Large intestine (tissue), 3 donors: ENCODE measurements at regions not wholly inside any gene's neighbourhood (a gene's known extent, or its start where the extent isn't known, plus 50 kb on each side); places are given as distances from the start of the nearest gene placed in this dataset.
A peak's percentile ranks its signal among the peaks of the same experiment; 100 is the strongest.
"Not testable (repeated sequence)": the region's sequence is repeated elsewhere in the genome, so short reads cannot be mapped to it uniquely, and the experiment has no call there.

ENCODE experiments used
- DNase-seq, 2 donors: peaks; one replicate each; pipeline versions ENCODE4 v3.0.0 to v3.0.0-alpha.2; 2013
- H3K27ac ChIP-seq: one replicate; pipeline ENCODE4 v1.5.1; 2013; ENCODE audit warnings: low read length
- H3K27me3 ChIP-seq: 2 replicates; pipeline ENCODE4 v1.6.1; 2013; ENCODE audit warnings: low read length; ENCODE audit not compliant: control insufficient read depth, insufficient read depth
- H3K36me3 ChIP-seq: 2 replicates; pipeline ENCODE4 v1.6.1; 2013; ENCODE audit warnings: low read length; ENCODE audit not compliant: control insufficient read depth, insufficient read depth
- H3K4me1 ChIP-seq: one replicate; pipeline ENCODE4 v1.6.1; 2013; ENCODE audit warnings: low read length; ENCODE audit not compliant: control insufficient read depth, insufficient read depth
- H3K4me3 ChIP-seq: one replicate; pipeline ENCODE4 v1.5.1; 2013; ENCODE audit warnings: low read length
- H3K9me3 ChIP-seq: one replicate; pipeline ENCODE4 v1.6.1; 2013; ENCODE audit warnings: mild to moderate bottlenecking, low read depth, low read length, moderate library complexity; ENCODE audit not compliant: control insufficient read depth
- WGBS: methylation state at CpG from one replicate; pipeline ENCODE4 v1.1.5; 2013; ENCODE audit warnings: low lambda C conversion rate; ENCODE audit not compliant: insufficient coverage; 5-methylcytosine and 5-hydroxymethylcytosine counted together

DNA sequence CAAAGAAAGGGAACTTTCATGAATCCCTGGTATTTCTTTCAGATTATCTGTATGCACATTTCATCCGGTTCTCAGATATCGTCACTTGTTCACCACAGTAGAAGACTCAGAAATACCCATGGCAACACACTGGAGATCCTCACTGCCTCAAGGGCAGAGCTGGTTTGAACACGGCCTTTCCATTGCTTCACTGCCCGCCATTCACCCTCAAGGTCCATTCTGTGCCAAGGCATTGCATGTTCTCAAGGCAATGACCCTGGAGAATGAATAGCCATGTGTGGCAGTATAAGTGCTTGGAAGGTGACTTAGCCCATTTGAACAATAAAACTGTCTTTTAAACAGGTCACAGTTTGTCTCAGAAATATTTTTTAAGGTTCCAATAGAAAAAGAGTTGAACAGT is 606.5 kb downstream of the IPMK start:
- no peaks in the 10 kb centered on the region for H3K9me3 ChIP-seq
- no peaks in the 10 kb centered on the region for H3K36me3 ChIP-seq
- H3K4me3 ChIP-seq, result no peak overlapping the region
- DNase-seq, result no peak
- no peak overlapping the region for H3K27ac ChIP-seq
- H3K4me1 ChIP-seq, result no peaks in the 10 kb centered on the region
- WGBS, result 94% methylated on average over 2 of the region's 4 CpGs
- H3K27me3 ChIP-seq, result no peaks in the 10 kb centered on the region

DNA sequence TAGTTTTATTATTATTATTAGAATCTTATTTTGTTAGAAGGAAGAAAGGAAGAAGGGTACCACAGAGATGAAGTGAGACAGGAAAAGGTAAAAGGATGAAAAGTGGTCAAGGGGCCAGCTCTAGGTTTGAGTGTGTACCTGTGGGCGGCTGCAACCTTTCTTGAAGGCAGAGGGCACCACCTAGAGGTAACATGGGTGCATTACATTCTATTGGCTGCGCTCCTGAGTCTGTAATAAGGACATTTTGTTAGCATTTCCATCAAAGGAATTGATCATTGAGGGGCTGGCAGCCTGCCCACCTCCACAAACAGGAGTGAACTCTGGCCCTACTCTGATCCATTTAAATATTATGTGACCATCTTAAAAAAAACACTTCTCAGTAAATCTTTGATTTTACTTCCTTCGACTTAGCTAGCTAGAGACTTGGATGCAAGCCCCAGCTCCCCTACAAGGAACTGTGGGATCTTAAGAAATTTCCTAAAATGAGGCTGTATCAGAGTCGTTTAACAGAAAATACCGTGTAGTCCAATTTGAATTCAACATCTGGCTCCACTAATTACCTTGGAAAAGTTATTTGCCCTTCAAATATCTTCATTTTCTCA is 610.4 kb downstream of the IPMK start:
- H3K27me3 ChIP-seq, result no peaks in the 10 kb centered on the region
- H3K4me1 ChIP-seq, result no peaks in the 10 kb centered on the region
- H3K9me3 ChIP-seq, result no peaks in the 10 kb centered on the region
- 42% methylated on average over 4 of the region's 5 CpGs for WGBS
- H3K27ac ChIP-seq, result no peak overlapping the region
- peak; percentile 18 to 27 for DNase-seq
- no peak overlapping the region for H3K4me3 ChIP-seq
- H3K36me3 ChIP-seq, result no peaks in the 10 kb centered on the region

DNA sequence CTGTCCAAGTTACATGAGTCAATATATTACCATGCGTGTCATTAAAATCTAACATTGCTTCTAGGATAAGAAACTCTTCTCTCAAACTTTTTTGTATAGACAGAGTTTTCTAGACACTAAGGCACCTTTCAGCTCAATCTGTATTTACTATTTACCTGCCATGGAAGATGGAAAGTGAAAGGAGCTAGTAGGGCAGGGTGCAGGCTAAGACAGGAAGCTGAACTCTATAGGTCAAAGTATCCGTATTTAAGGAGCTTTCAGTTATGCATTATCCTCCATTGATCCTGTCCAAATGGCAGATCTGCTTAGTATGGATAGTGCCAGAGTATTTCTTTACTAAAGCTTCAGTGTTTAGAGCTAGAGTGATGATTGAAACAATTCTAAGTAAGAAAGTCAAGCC is 612.8 kb downstream of the IPMK start:
- no peaks in the 10 kb centered on the region for H3K36me3 ChIP-seq
- no peak overlapping the region for H3K27ac ChIP-seq
- DNase-seq, result peak in 1 of 2 donors; percentile 0
- no peaks in the 10 kb centered on the region for H3K9me3 ChIP-seq
- H3K27me3 ChIP-seq, result no peaks in the 10 kb centered on the region
- H3K4me1 ChIP-seq, result no peaks in the 10 kb centered on the region
- no peak overlapping the region for H3K4me3 ChIP-seq
- WGBS, result no CpG with 5 or more reads among the region's 2 CpGs

DNA sequence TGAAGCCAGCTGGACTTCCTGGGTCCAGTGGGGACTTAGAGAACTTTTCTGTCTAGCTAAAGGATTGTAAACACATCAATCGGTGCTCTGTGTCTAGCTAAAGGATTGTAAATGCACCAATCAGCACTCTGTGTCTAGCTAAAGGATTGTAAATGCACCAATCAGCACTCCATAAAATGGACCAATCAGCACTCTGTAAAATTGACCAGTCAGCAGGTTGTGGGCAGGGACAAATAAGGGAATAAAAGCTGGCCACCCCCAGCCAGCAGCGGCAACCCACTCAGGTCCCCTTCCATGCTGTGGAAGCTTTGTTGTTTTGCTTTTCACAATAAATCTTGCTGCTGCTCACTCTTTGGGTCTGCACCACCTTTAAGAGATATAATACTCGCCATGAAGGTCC is 622.6 kb downstream of the IPMK start:
- not testable (repeated sequence) for H3K9me3 ChIP-seq, H3K27ac ChIP-seq, H3K27me3 ChIP-seq, H3K4me3 ChIP-seq, H3K36me3 ChIP-seq, H3K4me1 ChIP-seq, DNase-seq
- no CpG with 5 or more reads among the region's 3 CpGs for WGBS

DNA sequence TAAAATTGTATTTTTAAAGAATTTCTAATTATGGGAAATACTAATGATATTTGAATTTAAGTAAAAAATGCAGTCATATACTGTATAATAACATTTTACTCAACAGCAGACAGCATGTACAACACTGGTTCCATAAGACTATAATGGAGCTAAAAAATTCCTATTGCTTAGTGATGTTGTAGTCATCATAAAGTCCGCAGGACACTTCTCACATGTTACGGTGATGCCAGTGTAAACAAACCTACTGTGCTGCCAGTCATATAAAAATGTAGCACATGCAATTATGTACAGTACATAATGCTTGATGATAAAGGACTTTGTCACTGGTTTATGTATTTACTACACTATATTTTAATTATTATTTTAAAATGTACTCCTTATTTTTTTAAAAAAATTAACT is 629.3 kb downstream of the IPMK start:
- Histone ChIP-seq H3K27me3 (no peaks in the 10 kb centered on the region), H3K4me3 (no peak overlapping the region), H3K36me3 (no peaks in the 10 kb centered on the region), H3K4me1 (no peaks in the 10 kb centered on the region), H3K9me3 (no peaks in the 10 kb centered on the region), H3K27ac (no peak overlapping the region)
- WGBS, result no CpG with 5 or more reads among the region's 2 CpGs
- DNase-seq, result no peak

DNA sequence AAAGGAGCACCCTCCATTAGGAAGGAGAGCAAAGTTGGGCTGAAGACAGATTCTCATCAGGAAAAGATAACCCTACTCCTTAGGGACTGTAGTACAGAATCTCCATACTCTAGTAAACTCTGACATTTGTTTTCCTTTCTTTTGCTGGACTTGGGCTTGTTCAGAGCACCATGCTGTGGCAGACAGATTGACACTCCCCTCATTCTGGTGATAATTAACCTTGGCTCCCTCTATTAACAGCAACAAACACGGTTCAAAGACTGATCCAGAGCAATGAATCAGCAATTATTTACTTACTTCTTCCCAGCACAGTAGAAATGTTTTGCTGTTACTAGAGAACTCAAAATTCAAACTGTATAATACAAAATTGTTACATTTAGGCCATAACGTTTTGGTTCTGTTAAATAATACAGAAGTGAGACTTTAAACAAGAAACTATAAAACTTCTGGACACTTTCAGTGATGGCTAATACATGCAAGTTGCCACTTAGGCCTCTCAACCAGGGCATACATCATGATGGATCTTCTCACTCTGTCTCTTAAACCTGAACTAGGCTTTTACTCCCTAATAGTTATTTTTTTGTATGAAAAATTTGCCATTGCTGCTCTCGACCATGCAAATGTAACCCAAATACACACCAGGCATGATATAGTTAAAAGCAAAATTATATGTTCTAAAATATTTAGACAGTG is 639.0 kb downstream of the IPMK start:
- H3K4me1 ChIP-seq, result peaks cover 16% of the 10 kb centered on the region
- 0% methylated on average over 1 of the region's 3 CpGs for WGBS
- H3K27ac ChIP-seq, result peak overlapping the region; percentile 60

DNA sequence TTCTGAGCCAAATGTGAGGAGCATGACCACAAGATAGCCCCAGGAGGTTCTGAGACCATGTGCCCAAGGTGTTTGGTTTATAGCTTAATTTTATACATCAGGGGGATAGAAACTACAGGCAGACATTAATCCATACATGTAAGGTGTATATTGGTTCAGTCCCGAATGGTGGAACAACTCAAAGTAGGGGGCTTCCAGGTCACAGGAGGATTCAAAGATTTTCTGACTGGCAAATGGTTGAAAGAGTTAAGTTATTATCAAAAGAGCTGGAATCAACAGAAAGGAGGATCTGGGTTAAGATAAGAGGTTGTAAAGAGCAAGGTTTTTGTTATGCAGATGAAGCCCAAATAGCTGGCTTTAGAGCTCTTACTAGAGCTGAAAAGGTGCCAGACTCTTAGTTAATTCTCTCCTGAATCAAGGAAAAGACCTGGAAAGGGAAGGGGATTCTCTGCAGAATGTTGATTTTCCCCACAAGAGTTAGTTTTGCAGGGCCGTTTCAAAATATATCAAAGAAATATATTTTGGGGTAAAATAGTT is 640.0 kb downstream of the IPMK start:
- Histone ChIP-seq H3K27ac (no peak overlapping the region), H3K4me1 (peaks cover 16% of the 10 kb centered on the region), H3K27me3 (no peaks in the 10 kb centered on the region), H3K9me3 (no peaks in the 10 kb centered on the region), H3K36me3 (no peaks in the 10 kb centered on the region), H3K4me3 (no peak overlapping the region)
- 71% methylated on average over 1 of the region's 2 CpGs for WGBS
- no peak for DNase-seq

More for the DNA sequence above, 639.0 kb downstream of the IPMK start:
- peak; percentile 70 to 86 for DNase-seq
- Histone ChIP-seq H3K9me3 (no peaks in the 10 kb centered on the region), H3K4me3 (no peak overlapping the region), H3K27me3 (no peaks in the 10 kb centered on the region), H3K36me3 (no peaks in the 10 kb centered on the region)

DNA sequence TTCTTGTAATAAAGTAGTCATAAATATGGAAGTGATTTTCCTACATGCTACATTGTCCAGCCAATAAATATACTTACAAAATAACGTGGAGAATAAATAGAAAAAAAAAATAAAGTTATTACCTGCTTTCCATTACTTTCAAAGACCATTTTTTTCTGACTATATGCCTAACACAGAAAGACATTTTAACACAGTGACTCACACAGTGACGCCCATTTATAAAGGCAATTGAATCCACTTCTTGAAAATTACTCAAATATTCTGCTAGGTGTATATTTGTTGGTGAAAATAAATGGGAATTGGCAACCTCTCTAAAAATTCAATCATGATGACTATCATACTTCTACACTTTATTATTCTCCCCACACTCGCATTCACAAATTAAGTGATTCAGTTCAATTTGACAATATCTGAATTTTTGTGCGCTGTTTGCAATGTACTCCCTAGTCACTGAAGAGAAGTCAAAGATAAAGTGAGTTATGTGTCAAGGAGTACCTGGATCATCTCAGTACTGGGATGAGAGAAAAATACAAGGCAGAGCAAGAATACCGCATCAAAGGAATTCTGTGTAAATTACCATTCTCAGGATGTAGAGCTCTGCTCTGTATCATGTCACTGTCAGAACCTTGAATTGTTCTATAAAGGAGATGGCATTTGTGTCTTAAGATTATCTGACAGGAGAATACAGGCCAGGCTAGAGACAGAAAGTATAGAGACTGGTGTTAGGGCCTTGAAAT is 642.7 kb downstream of the IPMK start:
- 82% methylated on average over 2 of the region's 5 CpGs for WGBS
- Histone ChIP-seq H3K9me3 (no peaks in the 10 kb centered on the region), H3K27ac (no peak overlapping the region), H3K4me1 (peaks cover 16% of the 10 kb centered on the region), H3K36me3 (no peaks in the 10 kb centered on the region), H3K4me3 (no peak overlapping the region), H3K27me3 (no peaks in the 10 kb centered on the region)
- no peak for DNase-seq

DNA sequence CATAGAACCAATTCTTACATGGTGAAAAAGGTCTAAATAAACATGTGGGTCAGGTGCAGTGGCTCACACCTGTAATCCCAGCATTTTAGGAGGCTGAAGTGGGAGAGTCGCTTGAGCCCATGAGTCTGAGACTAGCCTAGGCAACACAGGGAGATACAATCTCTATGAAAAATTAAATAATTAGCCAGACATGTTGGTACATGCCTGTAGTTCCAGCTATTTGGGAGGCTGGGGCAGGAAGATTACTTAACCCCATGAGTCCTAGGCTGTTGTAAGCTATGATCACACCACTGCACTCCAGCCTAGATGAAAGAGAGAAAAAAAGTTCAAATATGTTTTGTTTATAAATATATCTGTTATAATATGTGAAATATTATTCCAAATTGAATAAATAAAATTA is 643.6 kb downstream of the IPMK start:
- H3K36me3 ChIP-seq, result no peaks in the 10 kb centered on the region
- no peak overlapping the region for H3K27ac ChIP-seq
- H3K27me3 ChIP-seq, result no peaks in the 10 kb centered on the region
- no peak for DNase-seq
- H3K4me1 ChIP-seq, result peaks cover 12% of the 10 kb centered on the region
- H3K9me3 ChIP-seq, result no peaks in the 10 kb centered on the region
- WGBS, result no CpG with 5 or more reads among the region's 1 CpG
- no peak overlapping the region for H3K4me3 ChIP-seq

DNA sequence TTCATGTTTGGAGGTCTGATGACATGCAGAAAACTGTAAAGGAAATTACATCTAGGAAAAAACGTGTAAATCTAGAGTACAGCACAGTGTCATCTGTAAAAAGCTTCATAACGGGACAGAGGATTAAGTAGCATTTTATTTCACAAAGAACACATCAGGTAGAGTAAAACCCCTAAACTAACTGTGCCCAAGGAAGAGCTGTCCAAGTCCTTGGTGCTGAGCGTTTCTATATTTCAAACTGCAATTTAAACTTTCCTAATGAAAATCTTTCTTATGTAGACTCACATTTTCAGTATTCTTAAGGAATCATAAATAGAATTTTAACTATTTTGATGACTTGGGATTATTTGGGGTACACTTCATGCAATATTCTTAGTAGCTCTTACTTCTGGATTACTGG is 646.2 kb downstream of the IPMK start:
- WGBS, result 42% methylated on average over 2 of the region's 3 CpGs
- no peak for DNase-seq
- H3K4me1 ChIP-seq, result no peaks in the 10 kb centered on the region
- no peaks in the 10 kb centered on the region for H3K36me3 ChIP-seq
- no peak overlapping the region for H3K27ac ChIP-seq
- no peaks in the 10 kb centered on the region for H3K9me3 ChIP-seq
- H3K27me3 ChIP-seq, result no peaks in the 10 kb centered on the region
- H3K4me3 ChIP-seq, result no peak overlapping the region
